Panc1 (cell line): ENCODE measurements at regions not wholly inside any gene's neighbourhood (a gene's known extent, or its start where the extent isn't known, plus 50 kb on each side); places are given as distances from the start of the nearest gene placed in this dataset.

Experiments
- ATAC-seq: fragments of 200-7000 bp; cut with Tn5 transposase; 2 replicates; pipeline ENCODE4 v1.9.1; 2020; ENCODE audit warnings: mild to moderate bottlenecking, moderate library complexity
- BruUV-seq: library from RNA; stranded (reverse); fragments of 400-500 nt; replicated peaks from 2 replicates; lab custom pipeline; 2021; lab: Mats Ljungman, UMichigan
- CTCF ChIA-PET: fragments of 300-600 bp; sonication (Branson Sonifier 250); formaldehyde crosslinking; loops from one replicate; lab custom pipeline; 2022; ENCODE audit warnings: antibody characterized with exemption; lab: Charles Lee
- POLR2A ChIA-PET: fragments of 300-600 bp; sonication (Branson Sonifier 250); formaldehyde crosslinking; loops from one replicate; lab custom pipeline; 2022; ENCODE audit warnings: antibody characterized with exemption; lab: Charles Lee
- DNase-seq: peaks from one replicate; pipeline ENCODE4 v3.0.0-alpha.2; 2010; ENCODE audit warnings: low read depth, low spot score
- H3K27ac ChIP-seq: 2 replicates; pipeline ENCODE4 v1.5.1; 2011; ENCODE audit warnings: mild to moderate bottlenecking, low read length, inconsistent platforms
- H3K27me3 ChIP-seq: fragments of 200-500 bp; sonication (Bioruptor generic); 2 replicates; pipeline ENCODE4 v1.6.0; 2014; ENCODE audit warnings: low read length, inconsistent platforms; ENCODE audit not compliant: control insufficient read depth, insufficient read depth
- H3K36me3 ChIP-seq: fragments of 200-500 bp; sonication (Bioruptor generic); 2 replicates; pipeline ENCODE4 v1.5.1; 2014; ENCODE audit warnings: inconsistent platforms, mild to moderate bottlenecking, low read length, moderate library complexity; ENCODE audit not compliant: control insufficient read depth, insufficient read depth
- H3K4me1 ChIP-seq: 2 replicates; pipeline ENCODE4 v1.5.1; 2011; ENCODE audit warnings: inconsistent platforms, mild to moderate bottlenecking, low read length, moderate library complexity; ENCODE audit not compliant: control insufficient read depth, insufficient read depth
- H3K4me3 ChIP-seq, 2 experiments: 2 replicates each; pipeline ENCODE4 v1.5.1; 2011 to 2012; ENCODE audit warnings: low read depth in 2 of 2, low read length in 2 of 2, mild to moderate bottlenecking in 2 of 2, inconsistent platforms in 1 of 2, moderate library complexity in 1 of 2
- H3K9me3 ChIP-seq: fragments of 200-500 bp; sonication (Bioruptor generic); 2 replicates; pipeline ENCODE4 v1.5.1; 2014; ENCODE audit warnings: low read depth, mild to moderate bottlenecking, inconsistent platforms, low read length, moderate library complexity; ENCODE audit not compliant: control insufficient read depth, insufficient read depth
- POLR2AphosphoS5 ChIP-seq: IDR thresholded peaks from 2 replicates; pipeline ENCODE4 v1.6.1; 2012; ENCODE audit warnings: mild to moderate bottlenecking, low read depth, low read length, moderate library complexity
- SIN3A ChIP-seq: IDR thresholded peaks from 2 replicates; pipeline ENCODE4 v1.6.1; 2012; ENCODE audit warnings: low read depth, mild to moderate bottlenecking, low read length, moderate library complexity, borderline replicate concordance; ENCODE audit not compliant: insufficient read depth
- TCF7L2 ChIP-seq: IDR thresholded peaks from 2 replicates; pipeline ENCODE4 v1.6.1; 2011; ENCODE audit warnings: mild to moderate bottlenecking, low read depth, low read length, inconsistent platforms
- in situ Hi-C: cut with HindIII; loops from 2 replicates; pipeline ENCODE4 v1.10.0; 2016; ENCODE audit warnings: low sequenced_read_pairs, low pct_unique_long_range_greater_than_20kb
- intact Hi-C: fragments of 100-400 bp; cut with micrococcal nuclease; formaldehyde crosslinking; loops from one replicate; pipeline ENCODE4 v1.10.0; 2022; ENCODE audit not compliant: unreplicated experiment
- TF ChIP-seq, protein P1 (sequence below), 2 experiments: IDR thresholded peaks; 2 replicates each; pipeline ENCODE4 v1.6.1; 2011 to 2012; ENCODE audit warnings: low read depth in 2 of 2, control low read depth in 1 of 2, low read length in 1 of 2, mild to moderate bottlenecking in 1 of 2, moderate library complexity in 1 of 2; ENCODE audit not compliant: insufficient read depth in 1 of 2
- TF ChIP-seq, protein P2 (sequence below): fragments of 450-650 bp; IDR thresholded peaks from 2 replicates; pipeline ENCODE4 v1.5.1; 2017; ENCODE audit warnings: mild to moderate bottlenecking

GRCh38 chr5:51986733-51987132 lies 603.5 kb downstream of the ISL1 start:
- POLR2A ChIA-PET = no interaction called here

DNA sequence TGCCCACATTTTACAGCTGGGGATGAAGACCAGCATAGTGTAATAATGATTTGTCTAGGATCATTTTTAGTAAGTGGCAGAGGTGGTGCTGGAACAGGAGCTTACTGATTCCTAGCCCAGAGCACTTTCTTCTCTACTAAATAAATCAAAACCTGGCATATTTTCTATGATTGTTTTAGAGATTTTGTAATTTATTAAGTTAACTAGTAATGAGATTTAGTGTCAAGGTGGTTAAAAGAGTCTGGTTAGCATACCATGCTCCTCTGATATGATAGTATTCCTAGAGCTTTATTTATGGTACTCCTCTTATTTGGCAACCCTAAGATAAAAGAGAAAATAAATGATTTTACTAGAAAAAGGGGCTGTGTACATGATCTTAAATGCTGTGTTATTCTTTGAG lies 604.0 kb downstream of the ISL1 start:
- Histone ChIP-seq H3K4me3 (no peak overlapping the region), H3K4me1 (no peaks in the 10 kb centered on the region), H3K9me3 (no peaks in the 10 kb centered on the region), H3K36me3 (no peaks in the 10 kb centered on the region), H3K27ac (no peak overlapping the region), H3K27me3 (no peaks in the 10 kb centered on the region)
- ChIA-PET CTCF (no interaction called here), POLR2A (no interaction called here)
- DNase-seq = no peak
- in situ Hi-C loops = no loop called here
- ATAC-seq = no peak
- intact Hi-C loops = no loop called here
- no TSS peak for BruUV-seq
- no peak for TF ChIP-seq TCF7L2

More at GRCh38 chr5:51986733-51987132, 603.5 kb downstream of the ISL1 start:
- in situ Hi-C loops (no loop called here), intact Hi-C loops (no loop called here)
- BruUV-seq = no TSS peak
- TF ChIP-seq TCF7L2 (no peak), POLR2AphosphoS5 (no peak), SIN3A (no peak)
- TF ChIP-seq, protein P1, sequence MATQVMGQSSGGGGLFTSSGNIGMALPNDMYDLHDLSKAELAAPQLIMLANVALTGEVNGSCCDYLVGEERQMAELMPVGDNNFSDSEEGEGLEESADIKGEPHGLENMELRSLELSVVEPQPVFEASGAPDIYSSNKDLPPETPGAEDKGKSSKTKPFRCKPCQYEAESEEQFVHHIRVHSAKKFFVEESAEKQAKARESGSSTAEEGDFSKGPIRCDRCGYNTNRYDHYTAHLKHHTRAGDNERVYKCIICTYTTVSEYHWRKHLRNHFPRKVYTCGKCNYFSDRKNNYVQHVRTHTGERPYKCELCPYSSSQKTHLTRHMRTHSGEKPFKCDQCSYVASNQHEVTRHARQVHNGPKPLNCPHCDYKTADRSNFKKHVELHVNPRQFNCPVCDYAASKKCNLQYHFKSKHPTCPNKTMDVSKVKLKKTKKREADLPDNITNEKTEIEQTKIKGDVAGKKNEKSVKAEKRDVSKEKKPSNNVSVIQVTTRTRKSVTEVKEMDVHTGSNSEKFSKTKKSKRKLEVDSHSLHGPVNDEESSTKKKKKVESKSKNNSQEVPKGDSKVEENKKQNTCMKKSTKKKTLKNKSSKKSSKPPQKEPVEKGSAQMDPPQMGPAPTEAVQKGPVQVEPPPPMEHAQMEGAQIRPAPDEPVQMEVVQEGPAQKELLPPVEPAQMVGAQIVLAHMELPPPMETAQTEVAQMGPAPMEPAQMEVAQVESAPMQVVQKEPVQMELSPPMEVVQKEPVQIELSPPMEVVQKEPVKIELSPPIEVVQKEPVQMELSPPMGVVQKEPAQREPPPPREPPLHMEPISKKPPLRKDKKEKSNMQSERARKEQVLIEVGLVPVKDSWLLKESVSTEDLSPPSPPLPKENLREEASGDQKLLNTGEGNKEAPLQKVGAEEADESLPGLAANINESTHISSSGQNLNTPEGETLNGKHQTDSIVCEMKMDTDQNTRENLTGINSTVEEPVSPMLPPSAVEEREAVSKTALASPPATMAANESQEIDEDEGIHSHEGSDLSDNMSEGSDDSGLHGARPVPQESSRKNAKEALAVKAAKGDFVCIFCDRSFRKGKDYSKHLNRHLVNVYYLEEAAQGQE (IDR thresholded peaks at IDR 0.05; ENCODE audit: insufficient read depth in 1 of 2, low read depth in 2 of 2, low read length in 1 of 2) = no peak
- TF ChIP-seq, protein P2, sequence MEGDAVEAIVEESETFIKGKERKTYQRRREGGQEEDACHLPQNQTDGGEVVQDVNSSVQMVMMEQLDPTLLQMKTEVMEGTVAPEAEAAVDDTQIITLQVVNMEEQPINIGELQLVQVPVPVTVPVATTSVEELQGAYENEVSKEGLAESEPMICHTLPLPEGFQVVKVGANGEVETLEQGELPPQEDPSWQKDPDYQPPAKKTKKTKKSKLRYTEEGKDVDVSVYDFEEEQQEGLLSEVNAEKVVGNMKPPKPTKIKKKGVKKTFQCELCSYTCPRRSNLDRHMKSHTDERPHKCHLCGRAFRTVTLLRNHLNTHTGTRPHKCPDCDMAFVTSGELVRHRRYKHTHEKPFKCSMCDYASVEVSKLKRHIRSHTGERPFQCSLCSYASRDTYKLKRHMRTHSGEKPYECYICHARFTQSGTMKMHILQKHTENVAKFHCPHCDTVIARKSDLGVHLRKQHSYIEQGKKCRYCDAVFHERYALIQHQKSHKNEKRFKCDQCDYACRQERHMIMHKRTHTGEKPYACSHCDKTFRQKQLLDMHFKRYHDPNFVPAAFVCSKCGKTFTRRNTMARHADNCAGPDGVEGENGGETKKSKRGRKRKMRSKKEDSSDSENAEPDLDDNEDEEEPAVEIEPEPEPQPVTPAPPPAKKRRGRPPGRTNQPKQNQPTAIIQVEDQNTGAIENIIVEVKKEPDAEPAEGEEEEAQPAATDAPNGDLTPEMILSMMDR = no peak
- CTCF ChIA-PET = no interaction called here
- no peaks in the 10 kb centered on the region for H3K9me3 ChIP-seq
- H3K36me3 ChIP-seq = no peaks in the 10 kb centered on the region
- no peaks in the 10 kb centered on the region for H3K27me3 ChIP-seq
- no peak overlapping the region for H3K4me3 ChIP-seq
- ATAC-seq (no peak), DNase-seq (no peak)
- no peak overlapping the region for H3K27ac ChIP-seq
- H3K4me1 ChIP-seq = no peaks in the 10 kb centered on the region

GRCh38 chr5:51987669-51988209 lies 604.5 kb downstream of the ISL1 start:
- ChIA-PET POLR2A (no interaction called here), CTCF (no interaction called here)
- no peaks in the 10 kb centered on the region for H3K4me1 ChIP-seq
- H3K9me3 ChIP-seq = no peaks in the 10 kb centered on the region
- no peaks in the 10 kb centered on the region for H3K27me3 ChIP-seq
- no peaks in the 10 kb centered on the region for H3K36me3 ChIP-seq
- no peak for DNase-seq
- in situ Hi-C loops (no loop called here), intact Hi-C loops (no loop called here)
- TF ChIP-seq TCF7L2 = no peak
- no peak for TF ChIP-seq SIN3A
- TF ChIP-seq, protein P2 = no peak
- TF ChIP-seq, protein P1 (IDR thresholded peaks at IDR 0.05; ENCODE audit: insufficient read depth in 1 of 2, low read depth in 2 of 2, low read length in 1 of 2) = no peak
- TF ChIP-seq POLR2AphosphoS5 = no peak
- no peak for ATAC-seq
- no peak overlapping the region for H3K27ac ChIP-seq
- no TSS peak for BruUV-seq
- H3K4me3 ChIP-seq = no peak overlapping the region
